Hepatocyte (in vitro differentiated cells): ENCODE measurements at regions not wholly inside any gene's neighbourhood (a gene's known extent, or its start where the extent isn't known, plus 50 kb on each side); places are given as distances from the start of the nearest gene placed in this dataset.

Experiments
- CTCF ChIP-seq: fragments of 200-600 bp; sonication (generic); IDR thresholded peaks from 2 replicates; pipeline ENCODE4 v1.5.1; 2016; ENCODE audit warnings: antibody characterized with exemption, mild to moderate bottlenecking; ENCODE audit not compliant: poor library complexity
- EZH2 ChIP-seq: fragments of 200-600 bp; sonication (generic); IDR thresholded peaks from 2 replicates; pipeline ENCODE4 v1.6.1; 2016; ENCODE audit warnings: antibody characterized with exemption, mild to moderate bottlenecking, borderline replicate concordance
- EZH2phosphoT487 ChIP-seq: fragments of 200-600 bp; sonication (generic); IDR thresholded peaks from one replicate; pipeline ENCODE4 v1.6.1; 2018; ENCODE audit warnings: antibody characterized with exemption, mild to moderate bottlenecking, low read depth, moderate library complexity; ENCODE audit not compliant: unreplicated experiment, severe bottlenecking

- TF ChIP-seq EZH2: no peak
- TF ChIP-seq CTCF: no peak
- no peak for TF ChIP-seq EZH2phosphoT487
Observed at GRCh38 chr21:17390569-17390968, 122.3 kb upstream of the CXADR start.
